ENCODE measurements at regions not wholly inside any gene's neighbourhood (a gene's known extent, or its start where the extent isn't known, plus 50 kb on each side); places are given as distances from the start of the nearest gene placed in this dataset.

- TF ChIP-seq POLR2A (IDR thresholded peaks at IDR 0.05) (no peak), CTCF (IDR thresholded peaks at IDR 0.05 in 8 of 11, conservative IDR thresholded peaks at IDR 0.05 in 3 of 11) (no peak)
These were observed 148.0 kb upstream of the ANK3 start for GRCh38 chr10:60537697-60538096.

All from spleen (tissue), 7 donors.